ENCODE measurements at regions not wholly inside any gene's neighbourhood (a gene's known extent, or its start where the extent isn't known, plus 50 kb on each side); places are given as distances from the start of the nearest gene placed in this dataset.

- H3K27ac ChIP-seq (ENCODE audit: low read depth, low read length), result no peak overlapping the region
- H3F3A ChIP-seq (ENCODE audit: control insufficient read depth, insufficient read depth), result no peaks in the 10 kb centered on the region
- peaks cover 3% of the 10 kb centered on the region; the same call in 1 of the 2 replicates for H3K27me3 ChIP-seq (ENCODE audit: control insufficient read depth, low read length)
Measured at GRCh38 chr15:69838338-69838737, 259.4 kb downstream of the TLE3 start.

GRCh38 chr15:69838994-69839393 is 258.7 kb downstream of the TLE3 start:
- Histone ChIP-seq H3K79me2 (ENCODE audit: control insufficient read depth, low read length) (no peaks in the 10 kb centered on the region), H3K27me3 (ENCODE audit: control insufficient read depth, low read length) (peaks cover 3% of the 10 kb centered on the region; the same call in 1 of the 2 replicates), H3K9me2 (replicated peaks; ENCODE audit: control insufficient read depth, low read length) (no peaks in the 10 kb centered on the region), H3K36me3 (ENCODE audit: control insufficient read depth, low read length) (no peaks in the 10 kb centered on the region), H3F3A (ENCODE audit: control insufficient read depth, insufficient read depth) (no peaks in the 10 kb centered on the region), H3K4me2 (ENCODE audit: low read length) (no peak overlapping the region), H3K4me3 (ENCODE audit: low read length) (no peak overlapping the region), H3K27ac (ENCODE audit: low read depth, low read length) (no peak overlapping the region), H3K9me3 (ENCODE audit: control insufficient read depth, insufficient read depth, low read length) (no peaks in the 10 kb centered on the region), H4K20me1 (ENCODE audit: control insufficient read depth, insufficient read depth, low read depth, low read length) (no peaks in the 10 kb centered on the region), H3K4me1 (ENCODE audit: control insufficient read depth, low read length) (peaks cover 7% of the 10 kb centered on the region)
- TF ChIP-seq EZH2phosphoT487 (IDR thresholded peaks at IDR 0.05; ENCODE audit: borderline replicate concordance, low read length) (no peak), CTCF (IDR thresholded peaks at IDR 0.05; ENCODE audit: low read depth, low read length, poor library complexity, severe bottlenecking) (no peak)

More at GRCh38 chr15:69838338-69838737, 259.4 kb downstream of the TLE3 start:
- H3K36me3 ChIP-seq (ENCODE audit: control insufficient read depth, low read length), result no peaks in the 10 kb centered on the region
- H3K4me2 ChIP-seq (ENCODE audit: low read length), result no peak overlapping the region
- H3K79me2 ChIP-seq (ENCODE audit: control insufficient read depth, low read length), result no peaks in the 10 kb centered on the region
- TF ChIP-seq EZH2phosphoT487 (IDR thresholded peaks at IDR 0.05; ENCODE audit: borderline replicate concordance, low read length) (no peak), CTCF (IDR thresholded peaks at IDR 0.05; ENCODE audit: low read depth, low read length, poor library complexity, severe bottlenecking) (no peak)
- peaks cover 7% of the 10 kb centered on the region for H3K4me1 ChIP-seq (ENCODE audit: control insufficient read depth, low read length)
- H3K9me2 ChIP-seq (replicated peaks; ENCODE audit: control insufficient read depth, low read length), result no peaks in the 10 kb centered on the region
- no peaks in the 10 kb centered on the region for H3K9me3 ChIP-seq (ENCODE audit: control insufficient read depth, insufficient read depth, low read length)
- no peaks in the 10 kb centered on the region for H4K20me1 ChIP-seq (ENCODE audit: control insufficient read depth, insufficient read depth, low read depth, low read length)
- H3K4me3 ChIP-seq (ENCODE audit: low read length), result no peak overlapping the region

- Histone ChIP-seq H3K9me3 (ENCODE audit: control insufficient read depth, insufficient read depth, low read length) (no peaks in the 10 kb centered on the region), H3K27ac (ENCODE audit: low read depth, low read length) (no peak overlapping the region)
Measured at GRCh38 chr15:69841113-69841828, 256.4 kb downstream of the TLE3 start.

More at GRCh38 chr15:69841113-69841828, 256.4 kb downstream of the TLE3 start:
- H3K4me2 ChIP-seq (ENCODE audit: low read length), result no peak overlapping the region
- no peaks in the 10 kb centered on the region for H3K4me1 ChIP-seq (ENCODE audit: control insufficient read depth, low read length)
- no peak overlapping the region for H3K4me3 ChIP-seq (ENCODE audit: low read length)
- H3F3A ChIP-seq (ENCODE audit: control insufficient read depth, insufficient read depth), result no peaks in the 10 kb centered on the region
- no peaks in the 10 kb centered on the region for H3K9me2 ChIP-seq (replicated peaks; ENCODE audit: control insufficient read depth, low read length)
- no peaks in the 10 kb centered on the region for H3K36me3 ChIP-seq (ENCODE audit: control insufficient read depth, low read length)
- TF ChIP-seq EZH2phosphoT487 (IDR thresholded peaks at IDR 0.05; ENCODE audit: borderline replicate concordance, low read length) (no peak), CTCF (IDR thresholded peaks at IDR 0.05; ENCODE audit: low read depth, low read length, poor library complexity, severe bottlenecking) (no peak)
- no peaks in the 10 kb centered on the region for H3K79me2 ChIP-seq (ENCODE audit: control insufficient read depth, low read length)
- no peaks in the 10 kb centered on the region for H4K20me1 ChIP-seq (ENCODE audit: control insufficient read depth, insufficient read depth, low read depth, low read length)
- no peaks in the 10 kb centered on the region for H3K27me3 ChIP-seq (ENCODE audit: control insufficient read depth, low read length)

All from DOHH2 (cell line).